ENCODE measurements at regions not wholly inside any gene's neighbourhood (a gene's known extent, or its start where the extent isn't known, plus 50 kb on each side); places are given as distances from the start of the nearest gene placed in this dataset.
"Not testable (repeated sequence)": the region's sequence is repeated elsewhere in the genome, so short reads cannot be mapped to it uniquely, and the experiment has no call there.

DNA sequence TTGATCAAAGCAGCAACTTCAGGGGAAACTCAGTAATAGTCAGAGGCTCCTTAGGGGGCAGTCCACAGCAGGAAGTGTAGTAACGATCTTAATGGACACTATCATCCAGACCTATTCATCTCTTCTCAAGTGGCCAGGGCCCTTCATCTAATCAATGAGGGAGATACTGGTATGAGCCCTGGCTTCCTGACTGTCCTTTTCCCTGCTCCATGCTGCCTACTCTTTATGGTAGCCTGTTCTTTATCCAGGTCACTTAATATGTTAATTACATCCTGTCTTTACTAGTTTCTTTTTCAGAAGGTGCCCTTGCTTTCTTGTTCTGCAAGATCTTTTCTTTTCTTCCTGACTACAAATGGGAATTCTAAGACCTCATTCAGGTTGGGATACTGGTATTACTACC lies 197.1 kb downstream of the CAVIN4 start:
- H3K36me3 ChIP-seq (ENCODE audit: control insufficient read depth, insufficient read depth, low read length): no peaks in the 10 kb centered on the region
- 20% methylated on average over 1 of the region's 1 CpG for WGBS (ENCODE audit: insufficient coverage)
- H3K9me3 ChIP-seq (ENCODE audit: control insufficient read depth, insufficient read depth, low read length): no peaks in the 10 kb centered on the region
- DNase-seq (ENCODE audit: low read depth in 4 of 6, low spot score in 6 of 6): no peak
- no peaks in the 10 kb centered on the region for H3K27me3 ChIP-seq (ENCODE audit: control insufficient read depth, insufficient read depth, low read length)
- no peak overlapping the region for H3K27ac ChIP-seq (ENCODE audit: low read depth, low read length)
- no peaks in the 10 kb centered on the region for H3K4me1 ChIP-seq (ENCODE audit: control insufficient read depth, insufficient read depth, low read length)
- no peak overlapping the region for H3K4me3 ChIP-seq (ENCODE audit: low read depth, low read length)

DNA sequence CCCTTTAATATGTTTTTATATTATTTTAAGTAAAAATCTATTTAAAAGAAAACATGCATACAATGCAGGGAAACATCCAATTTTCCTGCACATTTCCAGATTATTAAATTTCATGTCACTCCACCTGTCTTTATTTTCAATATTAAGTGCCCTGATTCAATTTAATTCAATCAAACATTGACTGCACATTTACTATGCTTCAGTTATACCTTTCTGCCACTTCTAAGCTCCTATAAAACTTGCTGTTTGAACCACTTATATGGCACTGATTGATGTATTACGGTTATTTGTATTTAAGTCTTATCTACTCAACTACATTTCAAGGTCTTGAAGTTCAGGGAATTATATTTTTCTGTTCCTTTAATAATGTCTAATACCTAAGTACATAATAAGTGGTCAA lies 198.0 kb downstream of the CAVIN4 start:
- Histone ChIP-seq H3K36me3 (ENCODE audit: control insufficient read depth, insufficient read depth, low read length) (no peaks in the 10 kb centered on the region), H3K9me3 (ENCODE audit: control insufficient read depth, insufficient read depth, low read length) (no peaks in the 10 kb centered on the region), H3K27ac (ENCODE audit: low read depth, low read length) (no peak overlapping the region), H3K27me3 (ENCODE audit: control insufficient read depth, insufficient read depth, low read length) (no peaks in the 10 kb centered on the region), H3K4me3 (ENCODE audit: low read depth, low read length) (no peak overlapping the region), H3K4me1 (ENCODE audit: control insufficient read depth, insufficient read depth, low read length) (no peaks in the 10 kb centered on the region)
- no peak for DNase-seq (ENCODE audit: low read depth in 4 of 6, low spot score in 6 of 6)
- WGBS (ENCODE audit: insufficient coverage): no CpG with 5 or more reads among the region's 1 CpG

DNA sequence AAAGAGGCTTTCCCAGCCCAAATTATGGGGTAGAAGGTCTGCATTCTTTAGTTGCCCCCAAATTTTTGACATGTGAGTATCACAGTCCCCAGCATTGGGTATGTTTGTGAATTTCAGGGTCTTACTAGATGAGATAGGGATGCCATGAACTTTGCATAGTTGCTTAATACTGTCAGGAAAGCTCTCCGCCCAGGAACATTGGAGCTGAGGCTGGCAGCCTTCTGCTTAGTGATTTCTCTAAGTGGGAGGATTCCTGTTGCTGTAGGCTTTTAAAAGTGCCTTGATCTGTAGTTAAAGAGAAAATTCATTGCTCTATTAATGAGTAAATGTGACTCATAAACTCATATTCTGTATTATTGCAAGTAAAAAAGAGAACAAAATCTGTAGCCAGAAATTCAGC lies 206.9 kb downstream of the CAVIN4 start:
- H3K4me3 ChIP-seq (ENCODE audit: low read depth, low read length): no peak overlapping the region
- H3K4me1 ChIP-seq (ENCODE audit: control insufficient read depth, insufficient read depth, low read length): no peaks in the 10 kb centered on the region
- H3K27ac ChIP-seq (ENCODE audit: low read depth, low read length): no peak overlapping the region
- H3K9me3 ChIP-seq (ENCODE audit: control insufficient read depth, insufficient read depth, low read length): no peaks in the 10 kb centered on the region
- no peaks in the 10 kb centered on the region for H3K36me3 ChIP-seq (ENCODE audit: control insufficient read depth, insufficient read depth, low read length)
- no peak for DNase-seq (ENCODE audit: low read depth in 4 of 6, low spot score in 6 of 6)
- WGBS (ENCODE audit: insufficient coverage): 100% methylated on average over 1 of the region's 1 CpG
- H3K27me3 ChIP-seq (ENCODE audit: control insufficient read depth, insufficient read depth, low read length): no peaks in the 10 kb centered on the region

DNA sequence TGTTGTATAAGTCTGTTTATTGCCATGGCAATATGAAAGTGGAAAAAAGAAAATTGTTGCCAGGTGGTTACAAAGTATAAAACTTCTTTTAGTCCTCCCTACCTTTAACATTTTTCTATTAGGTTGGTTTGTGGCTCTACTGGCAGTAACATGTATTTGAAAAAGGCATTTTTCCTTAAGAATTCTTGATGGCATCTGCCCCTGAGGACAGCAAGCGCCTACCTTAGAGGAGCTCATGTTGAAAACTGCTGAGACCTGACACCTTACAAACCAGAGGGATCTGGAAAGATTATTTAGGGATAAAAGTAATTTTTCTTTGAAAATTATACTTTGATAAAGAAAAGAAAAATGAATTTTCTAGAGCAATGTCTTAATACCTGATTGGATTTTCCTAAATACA lies 208.1 kb downstream of the CAVIN4 start:
- WGBS (ENCODE audit: insufficient coverage): no CpG with 5 or more reads among the region's 1 CpG
- no peak for DNase-seq (ENCODE audit: low read depth in 4 of 6, low spot score in 6 of 6)
- H3K4me3 ChIP-seq (ENCODE audit: low read depth, low read length): no peak overlapping the region
- H3K4me1 ChIP-seq (ENCODE audit: control insufficient read depth, insufficient read depth, low read length): no peaks in the 10 kb centered on the region
- H3K36me3 ChIP-seq (ENCODE audit: control insufficient read depth, insufficient read depth, low read length): no peaks in the 10 kb centered on the region
- no peaks in the 10 kb centered on the region for H3K27me3 ChIP-seq (ENCODE audit: control insufficient read depth, insufficient read depth, low read length)
- H3K9me3 ChIP-seq (ENCODE audit: control insufficient read depth, insufficient read depth, low read length): no peaks in the 10 kb centered on the region
- H3K27ac ChIP-seq (ENCODE audit: low read depth, low read length): no peak overlapping the region

DNA sequence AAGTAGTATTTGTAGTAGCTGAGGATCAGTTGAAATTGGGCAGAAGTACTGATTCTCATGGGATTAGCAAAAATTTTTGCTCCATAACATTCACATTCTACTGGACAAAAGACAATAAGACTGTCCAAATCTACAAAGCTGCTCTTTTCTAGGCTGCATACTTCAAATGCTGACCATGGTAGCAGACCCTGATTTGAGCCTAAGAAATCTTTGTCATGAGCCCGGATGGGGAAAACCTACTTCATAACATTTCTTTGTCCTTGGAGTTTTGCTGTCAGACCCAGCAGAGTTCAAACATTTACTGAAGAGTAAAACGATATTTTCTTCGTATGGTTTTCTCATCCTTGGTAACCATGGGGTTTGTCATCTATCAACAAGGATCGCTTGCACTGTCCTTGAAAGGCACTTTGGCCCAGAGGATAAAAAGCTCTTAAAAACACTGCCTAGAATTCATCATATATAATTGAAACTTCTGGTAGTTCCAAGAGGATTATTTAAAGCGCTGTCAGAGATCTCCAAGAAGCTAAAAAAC lies 216.9 kb downstream of the CAVIN4 start:
- Histone ChIP-seq H3K27ac (ENCODE audit: low read depth, low read length) (no peak overlapping the region), H3K9me3 (ENCODE audit: control insufficient read depth, insufficient read depth, low read length) (no peaks in the 10 kb centered on the region), H3K27me3 (ENCODE audit: control insufficient read depth, insufficient read depth, low read length) (no peaks in the 10 kb centered on the region), H3K4me3 (ENCODE audit: low read depth, low read length) (no peak overlapping the region), H3K36me3 (ENCODE audit: control insufficient read depth, insufficient read depth, low read length) (no peaks in the 10 kb centered on the region), H3K4me1 (ENCODE audit: control insufficient read depth, insufficient read depth, low read length) (no peaks in the 10 kb centered on the region)
- 100% methylated on average over 3 of the region's 5 CpGs for WGBS (ENCODE audit: insufficient coverage)
- DNase-seq (ENCODE audit: low read depth in 4 of 6, low spot score in 6 of 6): peak in 1 of 6 donors; percentile 26

DNA sequence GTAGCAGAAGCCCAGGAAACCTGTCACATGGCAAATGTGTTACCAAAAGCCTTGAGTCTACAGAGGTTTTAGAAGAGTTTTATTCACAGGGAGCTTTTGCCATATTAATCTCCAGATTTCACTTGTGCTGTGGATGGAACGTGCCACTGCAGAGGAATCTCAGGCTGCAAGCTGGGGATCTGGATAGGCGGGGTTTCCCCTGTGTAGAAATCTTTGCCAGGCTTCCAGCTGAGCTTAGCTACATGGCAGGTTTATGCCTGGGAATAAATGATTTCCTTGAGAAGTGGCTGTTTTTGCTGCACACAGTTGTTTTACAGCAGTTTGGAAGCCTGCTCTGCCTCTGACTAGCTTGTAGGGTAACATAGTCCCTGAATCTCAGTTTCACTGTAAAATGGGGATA lies 224.6 kb upstream of the PLPPR1 start:
- 51% methylated on average over 2 of the region's 2 CpGs for WGBS (ENCODE audit: insufficient coverage)
- Histone ChIP-seq H3K4me1 (ENCODE audit: control insufficient read depth, insufficient read depth, low read length) (no peaks in the 10 kb centered on the region), H3K27ac (ENCODE audit: low read depth, low read length) (no peak overlapping the region), H3K27me3 (ENCODE audit: control insufficient read depth, insufficient read depth, low read length) (no peaks in the 10 kb centered on the region), H3K4me3 (ENCODE audit: low read depth, low read length) (no peak overlapping the region), H3K36me3 (ENCODE audit: control insufficient read depth, insufficient read depth, low read length) (no peaks in the 10 kb centered on the region), H3K9me3 (ENCODE audit: control insufficient read depth, insufficient read depth, low read length) (peaks cover 2% of the 10 kb centered on the region)
- DNase-seq (ENCODE audit: low read depth in 4 of 6, low spot score in 6 of 6): peak in 4 of 6 donors; percentile 5 to 62 (median 22)

DNA sequence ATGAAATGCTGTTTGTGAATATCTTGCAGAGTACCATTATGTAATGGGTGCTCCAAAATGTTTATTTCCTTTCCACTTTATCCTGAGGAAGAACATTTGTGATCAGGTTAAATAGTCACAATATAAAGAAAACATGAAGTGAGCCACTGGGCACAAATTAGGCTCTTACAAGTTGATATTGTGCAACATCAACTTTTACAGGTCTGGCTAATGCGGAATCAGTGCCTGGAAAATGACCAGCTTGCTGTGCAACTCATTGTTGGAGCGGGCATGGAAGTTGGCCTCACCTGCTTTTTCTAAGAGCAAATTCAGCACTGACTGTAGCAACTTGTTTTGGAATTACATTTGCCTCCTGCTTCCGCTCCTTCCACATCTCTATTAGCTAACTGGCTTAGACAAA lies 216.9 kb upstream of the PLPPR1 start:
- Histone ChIP-seq H3K36me3 (ENCODE audit: control insufficient read depth, insufficient read depth, low read length) (no peaks in the 10 kb centered on the region), H3K4me3 (ENCODE audit: low read depth, low read length) (no peak overlapping the region), H3K27ac (ENCODE audit: low read depth, low read length) (no peak overlapping the region), H3K4me1 (ENCODE audit: control insufficient read depth, insufficient read depth, low read length) (no peaks in the 10 kb centered on the region), H3K9me3 (ENCODE audit: control insufficient read depth, insufficient read depth, low read length) (peaks cover 5% of the 10 kb centered on the region), H3K27me3 (ENCODE audit: control insufficient read depth, insufficient read depth, low read length) (no peaks in the 10 kb centered on the region)
- DNase-seq (ENCODE audit: low read depth in 4 of 6, low spot score in 6 of 6): no peak
- 85% methylated on average over 2 of the region's 3 CpGs for WGBS (ENCODE audit: insufficient coverage)

DNA sequence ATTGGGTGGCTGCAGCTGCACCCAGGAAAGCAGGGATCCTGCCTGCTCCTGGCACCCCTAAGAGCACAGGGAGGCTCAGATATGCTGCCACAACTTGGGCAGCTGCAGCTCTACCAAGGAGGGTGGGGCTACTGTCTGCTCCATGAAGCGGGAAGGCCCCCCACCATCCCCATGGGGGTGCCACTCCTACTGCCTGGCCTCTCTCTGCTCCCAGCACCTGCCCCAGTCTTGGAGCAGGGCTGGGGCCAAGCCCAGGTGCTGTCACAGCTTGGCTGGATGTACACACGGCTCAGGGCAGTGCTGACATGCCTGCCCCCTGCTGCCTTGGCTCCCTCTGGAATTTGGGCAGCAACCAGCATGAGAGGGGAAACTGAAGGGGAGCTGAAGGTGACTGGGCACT lies 214.7 kb upstream of the PLPPR1 start:
- Histone ChIP-seq H3K4me1 (ENCODE audit: control insufficient read depth, insufficient read depth, low read length) (no peaks in the 10 kb centered on the region), H3K27ac (ENCODE audit: low read depth, low read length) (no peak overlapping the region), H3K36me3 (ENCODE audit: control insufficient read depth, insufficient read depth, low read length) (no peaks in the 10 kb centered on the region), H3K4me3 (ENCODE audit: low read depth, low read length) (no peak overlapping the region), H3K27me3 (ENCODE audit: control insufficient read depth, insufficient read depth, low read length) (no peaks in the 10 kb centered on the region), H3K9me3 (ENCODE audit: control insufficient read depth, insufficient read depth, low read length) (peaks cover 5% of the 10 kb centered on the region)
- 91% methylated on average over 2 of the region's 2 CpGs for WGBS (ENCODE audit: insufficient coverage)
- no peak for DNase-seq (ENCODE audit: low read depth in 4 of 6, low spot score in 6 of 6)

DNA sequence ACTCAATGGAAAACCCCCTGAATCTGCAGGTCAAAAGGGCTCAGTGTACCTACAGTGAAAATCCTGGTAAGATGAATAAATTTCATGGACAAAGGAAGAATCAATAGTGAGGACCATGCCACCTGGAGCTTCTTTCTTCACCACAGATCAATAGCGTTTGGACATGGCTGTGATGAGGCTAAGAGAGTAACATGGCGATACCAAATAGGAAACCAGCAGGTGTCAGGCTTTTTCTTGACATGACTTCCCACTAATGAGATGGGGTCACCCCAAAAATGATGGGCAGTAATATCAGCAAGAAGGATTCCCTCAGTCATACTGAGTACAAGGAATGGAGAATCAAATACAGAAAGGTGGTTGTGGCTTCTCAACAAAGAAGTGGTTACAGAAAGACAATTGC lies 208.5 kb upstream of the PLPPR1 start:
- no peak overlapping the region for H3K27ac ChIP-seq (ENCODE audit: low read depth, low read length)
- H3K9me3 ChIP-seq (ENCODE audit: control insufficient read depth, insufficient read depth, low read length): no peaks in the 10 kb centered on the region
- no peaks in the 10 kb centered on the region for H3K4me1 ChIP-seq (ENCODE audit: control insufficient read depth, insufficient read depth, low read length)
- H3K27me3 ChIP-seq (ENCODE audit: control insufficient read depth, insufficient read depth, low read length): no peaks in the 10 kb centered on the region
- no peak overlapping the region for H3K4me3 ChIP-seq (ENCODE audit: low read depth, low read length)
- WGBS (ENCODE audit: insufficient coverage): no CpG with 5 or more reads among the region's 2 CpGs
- DNase-seq (ENCODE audit: low read depth in 4 of 6, low spot score in 6 of 6): peak in 1 of 6 donors; percentile 18
- H3K36me3 ChIP-seq (ENCODE audit: control insufficient read depth, insufficient read depth, low read length): no peaks in the 10 kb centered on the region

DNA sequence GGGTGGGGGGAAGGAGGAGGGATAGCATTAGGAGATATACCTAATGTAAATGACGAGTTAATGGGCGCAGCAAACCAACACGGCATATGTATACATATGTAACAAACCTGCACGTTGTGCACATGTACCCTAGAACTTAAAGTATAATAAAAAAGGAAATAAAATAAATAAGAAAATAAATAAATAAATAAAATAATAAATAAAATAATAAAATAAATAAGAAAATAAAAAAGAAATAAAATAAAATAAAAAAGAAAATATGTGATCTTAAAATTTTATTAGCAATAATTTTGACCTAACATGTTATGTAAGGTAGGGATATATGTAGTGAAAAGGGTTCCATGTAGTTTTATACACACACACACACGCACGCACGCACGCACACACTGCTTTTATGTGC lies 195.5 kb upstream of the PLPPR1 start:
- H3K27ac ChIP-seq (ENCODE audit: low read depth, low read length); DNase-seq (ENCODE audit: low read depth in 4 of 6, low spot score in 6 of 6); H3K4me3 ChIP-seq (ENCODE audit: low read depth, low read length); H3K4me1 ChIP-seq (ENCODE audit: control insufficient read depth, insufficient read depth, low read length); H3K9me3 ChIP-seq (ENCODE audit: control insufficient read depth, insufficient read depth, low read length); H3K27me3 ChIP-seq (ENCODE audit: control insufficient read depth, insufficient read depth, low read length); H3K36me3 ChIP-seq (ENCODE audit: control insufficient read depth, insufficient read depth, low read length): not testable (repeated sequence)
- no CpG with 5 or more reads among the region's 8 CpGs for WGBS (ENCODE audit: insufficient coverage)
